ENCODE measurements at regions not wholly inside any gene's neighbourhood (a gene's known extent, or its start where the extent isn't known, plus 50 kb on each side); places are given as distances from the start of the nearest gene placed in this dataset.

DNA sequence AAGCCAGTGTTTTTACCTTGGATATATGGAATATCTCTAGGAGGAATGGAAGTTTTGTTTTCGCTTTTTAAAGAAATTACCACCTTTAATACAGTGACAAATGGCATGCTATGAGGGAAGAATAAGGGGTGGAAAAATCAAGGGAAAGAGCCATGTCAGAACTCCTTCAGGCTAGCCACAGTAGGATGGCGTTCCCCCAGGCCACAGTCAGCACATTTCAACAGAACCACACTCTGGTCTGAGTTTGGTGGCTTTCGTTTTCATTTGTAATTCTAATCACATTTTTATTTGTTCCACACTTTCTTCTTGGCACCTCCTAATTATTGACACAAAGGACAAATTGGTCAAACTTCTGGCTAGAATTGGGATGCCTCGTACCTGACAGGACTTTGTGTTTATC is 60.3 kb upstream of the RCOR3 start:
- TF ChIP-seq, protein P1, sequence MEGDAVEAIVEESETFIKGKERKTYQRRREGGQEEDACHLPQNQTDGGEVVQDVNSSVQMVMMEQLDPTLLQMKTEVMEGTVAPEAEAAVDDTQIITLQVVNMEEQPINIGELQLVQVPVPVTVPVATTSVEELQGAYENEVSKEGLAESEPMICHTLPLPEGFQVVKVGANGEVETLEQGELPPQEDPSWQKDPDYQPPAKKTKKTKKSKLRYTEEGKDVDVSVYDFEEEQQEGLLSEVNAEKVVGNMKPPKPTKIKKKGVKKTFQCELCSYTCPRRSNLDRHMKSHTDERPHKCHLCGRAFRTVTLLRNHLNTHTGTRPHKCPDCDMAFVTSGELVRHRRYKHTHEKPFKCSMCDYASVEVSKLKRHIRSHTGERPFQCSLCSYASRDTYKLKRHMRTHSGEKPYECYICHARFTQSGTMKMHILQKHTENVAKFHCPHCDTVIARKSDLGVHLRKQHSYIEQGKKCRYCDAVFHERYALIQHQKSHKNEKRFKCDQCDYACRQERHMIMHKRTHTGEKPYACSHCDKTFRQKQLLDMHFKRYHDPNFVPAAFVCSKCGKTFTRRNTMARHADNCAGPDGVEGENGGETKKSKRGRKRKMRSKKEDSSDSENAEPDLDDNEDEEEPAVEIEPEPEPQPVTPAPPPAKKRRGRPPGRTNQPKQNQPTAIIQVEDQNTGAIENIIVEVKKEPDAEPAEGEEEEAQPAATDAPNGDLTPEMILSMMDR (conservative IDR thresholded peaks at IDR 0.05 in 1 of 2, IDR thresholded peaks at IDR 0.05 in 1 of 2; ENCODE audit: extremely low read depth in 1 of 2, insufficient read depth in 1 of 2, low read depth in 1 of 2, low read length in 2 of 2): no peak
- no peak for TF ChIP-seq EZH2 (IDR thresholded peaks at IDR 0.05; ENCODE audit: borderline replicate concordance, low read length)

Data from mammary epithelial cell (primary cell).